Daoy (cell line): ENCODE measurements at regions not wholly inside any gene's neighbourhood (a gene's known extent, or its start where the extent isn't known, plus 50 kb on each side); places are given as distances from the start of the nearest gene placed in this dataset.
A peak's percentile ranks its signal among the peaks of the same experiment; 100 is the strongest.
"Not testable (repeated sequence)": the region's sequence is repeated elsewhere in the genome, so short reads cannot be mapped to it uniquely, and the experiment has no call there.

Experiments used
- DNase-seq: peaks from one replicate; pipeline ENCODE4 v3.0.0-alpha.2; 2015; ENCODE audit warnings: low read depth

GRCh38 chr15:38810686-38811085 lies 246.1 kb upstream of the RASGRP1 start:
- no peak for DNase-seq

DNA sequence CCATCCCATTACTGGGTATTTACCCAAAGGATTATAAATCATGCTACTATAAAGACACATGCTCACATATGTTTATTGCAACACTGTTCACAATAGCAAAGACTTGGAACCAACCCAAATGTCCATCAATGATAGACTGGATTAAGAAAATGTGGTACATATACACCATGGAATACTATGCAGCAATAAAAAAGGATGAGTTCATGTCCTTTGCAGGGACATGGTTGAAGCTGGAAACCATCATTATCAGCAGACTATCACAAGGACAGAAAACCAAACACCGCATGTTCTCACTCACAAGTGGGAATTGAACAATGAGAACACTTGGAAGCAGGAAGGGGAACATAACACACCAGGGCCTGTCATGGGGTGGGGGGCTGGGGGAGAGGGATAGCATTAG lies 249.6 kb upstream of the RASGRP1 start:
- not testable (repeated sequence) for DNase-seq

DNA sequence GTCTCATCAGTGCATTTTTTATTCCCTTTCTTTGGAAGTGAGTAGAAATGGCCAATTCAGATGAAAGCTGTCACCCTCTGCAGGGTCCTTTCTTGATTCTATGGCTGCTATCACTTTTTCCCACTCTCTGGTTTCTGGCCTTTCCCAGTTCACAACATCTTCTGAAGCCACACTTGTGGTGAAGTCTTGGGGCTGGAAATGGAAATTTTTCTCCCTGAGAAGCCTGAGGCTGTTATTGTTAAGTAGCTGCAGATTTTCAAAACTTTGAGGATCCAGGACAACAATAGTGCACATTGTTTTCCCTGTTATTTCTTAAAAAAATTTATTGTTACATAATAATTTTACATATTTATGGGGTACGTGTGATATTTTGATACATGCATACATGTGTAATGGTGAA lies 250.3 kb upstream of the RASGRP1 start:
- no peak for DNase-seq

DNA sequence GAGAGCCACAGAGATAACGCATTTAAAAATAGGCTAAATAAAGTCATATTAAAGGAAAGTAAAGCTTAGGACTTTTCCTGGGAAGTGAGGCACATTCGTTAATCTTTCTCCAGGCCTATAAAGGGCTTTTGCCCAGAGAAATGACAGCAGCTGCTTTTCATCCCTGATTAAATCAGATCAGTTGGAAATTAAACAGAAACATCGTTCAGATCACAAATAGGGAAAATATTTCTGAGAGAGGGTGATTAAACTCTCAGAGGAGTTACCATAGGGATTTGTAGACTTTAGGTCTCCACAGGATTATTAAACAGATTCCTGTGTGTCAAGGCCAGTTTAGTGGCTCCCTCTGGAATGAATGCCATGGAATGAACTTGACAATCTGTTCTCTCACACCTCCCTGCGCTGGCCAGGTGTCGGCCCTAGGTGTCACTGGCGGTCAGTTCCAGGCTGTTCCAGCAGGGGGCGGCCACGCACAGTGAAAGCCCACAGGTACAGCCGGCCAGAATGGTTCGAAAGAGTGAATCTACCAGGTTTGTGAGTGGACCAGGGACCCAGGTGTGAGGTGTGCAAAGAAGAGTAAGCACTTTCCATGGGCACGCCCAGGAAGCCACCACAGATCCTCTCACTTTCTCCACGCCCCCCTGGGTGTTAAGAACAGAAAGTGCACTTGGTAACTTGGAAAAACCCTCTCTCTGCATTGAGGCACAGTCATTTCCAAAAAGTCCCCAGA lies 253.0 kb upstream of the RASGRP1 start:
- peak; percentile 90 for DNase-seq

- peak; percentile 8 for DNase-seq
These were observed 253.7 kb upstream of the RASGRP1 start for GRCh38 chr15:38818157-38818790.

DNA sequence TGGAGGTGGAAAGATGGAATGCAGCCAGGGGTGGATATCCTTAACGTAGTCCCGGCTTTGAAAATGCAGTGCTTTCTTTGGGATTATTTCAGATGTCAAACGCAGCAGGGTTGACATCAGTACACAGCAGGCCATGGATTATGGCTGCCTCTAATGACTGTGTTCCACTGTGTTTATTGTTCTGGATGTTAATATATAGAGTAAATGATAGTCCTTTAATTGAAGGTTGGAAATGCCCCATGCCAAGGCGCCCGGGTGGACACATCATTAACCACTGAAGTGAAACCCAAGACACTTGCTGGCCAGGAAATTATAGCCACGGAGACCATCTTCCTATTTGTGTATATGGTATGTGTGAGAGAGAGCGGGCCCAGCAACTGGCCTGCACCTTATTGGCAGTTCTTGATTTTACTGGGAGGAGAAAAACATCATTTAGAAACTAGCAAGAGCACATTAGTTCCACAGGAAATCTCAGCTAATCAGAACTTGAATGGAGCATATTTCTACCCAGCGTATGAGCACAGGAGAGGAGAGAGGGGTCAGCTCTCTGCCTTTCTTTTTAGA lies 254.9 kb upstream of the RASGRP1 start:
- no peak for DNase-seq

DNA sequence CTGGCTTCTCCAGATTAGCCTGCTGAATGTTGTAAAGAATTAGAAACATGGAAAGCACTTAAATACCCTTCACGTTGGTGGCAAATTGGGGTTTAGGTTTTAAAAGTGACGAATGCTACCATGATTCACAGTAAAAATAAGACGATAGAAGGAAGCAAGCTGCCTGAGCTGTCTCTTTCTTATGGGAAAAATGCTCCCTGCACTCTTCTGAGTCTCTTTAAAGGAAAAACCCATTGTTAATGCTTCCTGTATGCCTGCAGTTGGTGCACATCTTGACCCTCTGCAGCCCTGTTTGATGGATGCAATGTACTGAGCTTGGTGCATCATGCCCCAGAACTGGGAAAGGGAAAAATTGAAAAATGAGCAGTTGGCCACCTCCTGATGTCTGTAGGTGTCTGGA lies 258.6 kb upstream of the RASGRP1 start:
- DNase-seq, result no peak

GRCh38 chr15:38824719-38825118 lies 260.1 kb upstream of the RASGRP1 start:
- DNase-seq, result no peak

DNA sequence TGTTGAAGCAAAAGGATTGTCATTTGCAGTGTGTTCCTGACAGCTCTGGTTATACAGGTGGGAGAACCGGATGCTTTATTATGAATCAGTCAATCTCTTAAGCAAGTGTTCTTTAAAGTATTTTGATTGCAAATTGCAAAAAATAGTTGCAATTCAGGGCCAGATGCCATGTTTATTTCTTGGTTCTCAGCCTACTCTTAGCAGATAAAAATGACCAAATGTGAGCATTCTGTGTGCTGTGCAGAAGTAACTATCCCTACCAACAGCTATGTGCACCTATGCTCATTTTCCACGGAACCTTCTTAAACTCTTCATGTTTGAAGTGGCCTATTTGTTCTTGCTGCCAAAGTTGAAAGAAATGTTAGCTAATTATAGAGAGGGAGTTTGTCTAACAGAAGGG lies 262.3 kb upstream of the RASGRP1 start:
- no peak for DNase-seq

DNA sequence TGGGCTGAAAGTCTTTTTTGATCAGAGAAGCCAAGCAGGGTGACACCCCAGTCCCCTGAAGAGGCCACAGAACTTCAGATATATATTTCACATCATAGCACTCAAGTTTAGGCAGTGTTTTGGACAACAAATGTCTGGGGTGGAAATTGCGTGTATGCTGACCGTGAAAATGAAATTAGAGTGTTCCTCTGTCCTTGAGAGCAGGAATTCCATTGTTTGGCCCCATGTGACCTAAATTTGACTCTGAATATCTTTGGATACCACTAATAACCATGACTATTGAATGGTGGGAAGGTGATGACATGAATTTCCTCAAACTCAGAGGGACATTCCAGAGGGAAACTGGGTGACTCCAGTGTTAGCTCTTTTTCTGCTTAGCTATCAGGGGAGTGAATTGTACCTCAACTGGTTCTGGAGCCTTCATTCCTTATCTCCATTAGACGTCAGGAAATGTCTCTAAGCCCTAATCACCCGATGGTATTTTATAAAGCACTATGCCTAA lies 263.5 kb upstream of the RASGRP1 start:
- peak; percentile 11 for DNase-seq

- no peak for DNase-seq
These were observed 264.5 kb upstream of the RASGRP1 start for GRCh38 chr15:38829086-38829485.

GRCh38 chr15:38842226-38842625 lies 277.6 kb upstream of the RASGRP1 start:
- DNase-seq, result no peak

DNA sequence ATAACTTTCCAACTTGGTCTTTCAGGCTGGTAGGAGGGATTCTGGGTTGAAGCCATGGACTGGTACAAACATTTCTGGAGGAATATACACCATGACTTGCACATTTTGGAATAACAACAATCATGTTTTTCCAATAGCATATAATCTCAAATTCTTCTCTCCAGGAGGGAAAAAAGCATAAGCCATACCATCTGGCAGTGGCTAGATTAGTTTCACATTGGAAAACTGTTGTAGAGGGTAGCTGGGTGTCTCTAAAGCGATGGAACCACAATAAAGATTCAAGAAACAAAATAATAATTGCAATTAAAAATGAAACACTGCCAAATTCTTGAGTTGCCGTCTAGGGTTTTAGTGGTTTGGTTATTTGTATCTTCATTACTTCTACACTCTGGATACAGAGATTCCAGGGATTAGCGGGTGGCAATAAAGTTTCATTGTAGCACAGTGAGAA lies 278.5 kb upstream of the RASGRP1 start:
- no peak for DNase-seq

DNA sequence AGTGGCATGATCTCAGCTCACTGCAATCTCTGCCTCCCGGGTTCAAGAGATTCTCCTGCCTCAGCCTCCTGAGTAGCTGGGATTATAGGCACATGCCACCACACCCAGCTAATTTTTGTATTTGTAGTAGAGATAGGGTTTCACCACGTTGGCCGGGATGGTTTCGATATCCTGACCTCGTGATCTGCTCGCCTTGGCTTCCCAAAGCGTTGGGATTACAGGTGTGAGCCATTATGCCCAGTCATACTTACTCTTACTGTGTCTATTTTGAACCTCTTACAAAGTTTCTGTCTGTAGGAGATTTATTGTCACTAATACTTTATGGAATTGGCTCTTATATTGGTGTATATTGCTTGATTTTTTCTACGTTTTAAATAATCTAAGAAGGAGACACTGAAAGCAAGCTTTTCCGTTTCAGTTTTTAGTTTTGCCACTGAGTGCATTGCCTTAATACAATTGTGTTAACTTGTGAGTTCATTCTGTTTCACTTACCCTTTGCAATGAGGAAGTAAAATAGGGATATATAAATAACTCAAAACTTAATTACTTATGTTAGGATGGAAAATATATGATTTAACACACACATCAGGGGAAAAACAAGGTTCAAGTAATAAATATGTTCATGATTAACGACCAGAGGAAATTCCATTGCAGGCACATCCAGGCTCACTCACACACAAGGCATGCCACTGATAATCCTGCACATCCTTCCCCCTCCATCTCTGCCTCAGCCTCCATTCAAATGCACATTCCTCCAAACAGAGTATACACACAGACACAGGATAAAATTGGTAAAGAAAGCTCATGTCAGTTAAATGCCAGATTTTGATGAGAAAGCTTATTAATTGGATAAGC lies 279.3 kb upstream of the RASGRP1 start:
- peak; percentile 56 for DNase-seq

- DNase-seq, result no peak
These were observed 280.1 kb upstream of the RASGRP1 start for GRCh38 chr15:38844736-38845135.

DNA sequence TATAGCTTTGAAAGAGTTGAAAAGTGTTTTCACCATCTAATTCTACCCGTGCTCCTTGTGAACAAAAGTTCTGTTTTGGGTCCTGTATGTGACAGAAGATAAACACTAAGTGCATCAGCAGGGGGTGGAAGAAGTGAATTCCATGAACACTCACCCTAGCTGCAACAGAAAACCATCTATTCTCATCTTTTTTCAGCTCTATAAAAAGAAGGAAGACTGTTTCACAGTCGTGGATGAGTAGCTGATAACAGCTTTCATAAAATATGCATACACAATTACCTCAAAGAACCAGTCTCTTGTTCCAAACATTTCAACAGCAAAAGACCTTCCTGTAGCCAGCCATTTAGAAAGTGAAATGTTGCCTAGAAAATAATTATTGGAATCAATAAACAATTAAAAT lies 281.7 kb upstream of the RASGRP1 start:
- no peak for DNase-seq

DNA sequence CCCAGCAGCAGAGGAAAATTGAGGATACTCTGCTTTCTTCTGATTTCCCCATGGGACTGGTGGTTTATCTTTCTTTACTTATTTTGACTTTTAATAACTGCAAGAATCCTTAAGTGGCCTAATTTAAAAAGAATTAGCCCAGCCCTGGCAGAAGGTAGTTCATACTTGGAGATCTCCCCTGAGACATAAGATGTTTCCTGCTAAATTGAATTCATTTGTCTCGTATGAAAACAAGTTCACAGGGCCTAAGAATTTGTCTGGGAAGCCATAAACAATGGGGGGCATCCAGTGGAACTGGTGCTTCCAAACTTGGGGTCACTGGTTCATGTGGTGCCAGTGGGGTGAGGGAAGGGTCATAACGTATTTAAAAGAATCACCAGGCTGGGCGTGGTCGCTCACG lies 283.1 kb upstream of the RASGRP1 start:
- DNase-seq, result no peak

GRCh38 chr15:38849046-38849445 lies 284.4 kb upstream of the RASGRP1 start:
- DNase-seq, result no peak

GRCh38 chr15:38852188-38852587 lies 287.6 kb upstream of the RASGRP1 start:
- not testable (repeated sequence) for DNase-seq

DNA sequence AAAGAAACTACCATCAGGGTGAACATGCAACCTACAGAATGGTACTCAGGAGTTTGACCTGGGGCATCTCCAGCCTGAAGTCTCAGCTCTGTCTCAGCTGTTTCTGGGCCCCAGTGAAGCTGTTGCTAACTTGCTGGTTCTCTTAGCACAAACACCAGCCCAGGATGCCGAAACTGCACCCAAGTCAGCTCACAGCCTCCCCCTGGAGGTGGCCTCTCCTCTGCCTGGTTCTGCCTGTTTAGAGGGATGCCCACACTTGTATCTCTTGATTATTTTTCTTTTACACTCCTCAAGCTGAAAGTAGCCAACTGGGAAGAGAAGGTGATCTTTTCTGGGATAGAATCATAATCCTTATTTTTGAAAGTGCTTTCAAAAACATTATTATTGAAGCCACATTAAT lies 289.0 kb upstream of the RASGRP1 start:
- peak; percentile 54 for DNase-seq

DNA sequence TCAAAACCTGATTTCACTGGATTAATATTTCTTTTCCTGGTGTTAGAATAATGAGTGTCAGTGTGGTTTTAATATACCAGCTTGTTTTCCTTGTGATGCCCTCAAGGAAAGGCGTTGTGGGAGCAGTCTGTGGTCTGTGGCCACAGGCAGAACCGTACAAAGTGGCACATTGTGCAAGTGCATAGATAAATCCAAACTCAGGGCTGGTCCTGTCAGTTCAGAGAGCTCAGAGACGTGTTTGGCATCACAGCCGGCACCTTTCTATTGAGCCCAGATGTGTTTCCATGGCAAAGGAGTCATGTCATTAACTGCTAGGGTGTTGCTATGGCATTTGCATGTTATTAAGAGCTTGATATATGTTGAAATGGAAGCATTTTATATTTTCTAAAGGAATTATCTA lies 289.9 kb upstream of the RASGRP1 start:
- DNase-seq, result peak; percentile 25

DNA sequence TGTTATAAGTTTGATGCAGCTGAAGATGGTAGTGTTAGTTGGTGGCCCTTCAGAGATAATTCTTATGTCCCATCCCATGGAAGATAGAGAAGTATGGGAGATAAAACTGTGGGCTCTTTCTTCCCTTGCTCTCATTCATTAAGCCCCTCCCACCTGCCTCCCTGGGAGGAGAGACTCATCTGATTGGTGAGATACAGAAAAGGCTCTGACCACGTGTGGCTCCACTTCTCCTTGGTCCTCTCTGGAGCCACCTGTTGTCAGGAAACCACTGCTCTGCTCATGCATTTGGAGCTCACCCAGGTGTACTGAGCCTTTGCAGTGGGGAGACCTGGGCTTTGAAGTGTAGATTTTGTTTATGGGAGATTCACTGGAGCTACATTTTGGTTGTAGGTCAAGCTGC lies 293.2 kb upstream of the RASGRP1 start:
- no peak for DNase-seq
